ENCODE measurements at regions not wholly inside any gene's neighbourhood (a gene's known extent, or its start where the extent isn't known, plus 50 kb on each side); places are given as distances from the start of the nearest gene placed in this dataset.

GRCh38 chr4:4643306-4643705 lies 101.5 kb upstream of the STX18 start:
- Mint-ChIP-seq H3K4me1 (no peaks in the 10 kb centered on the region), H3K27me3 (no peaks in the 10 kb centered on the region), H3K4me3 (no peak overlapping the region), H3K27ac (no peak overlapping the region), H3K36me3 (peaks cover 0 to 15% (median 0%) of the 10 kb centered on the region in 5 donors), H3K9me3 (peaks cover 0 to 7% (median 0%) of the 10 kb centered on the region in 11 donors)
- Histone ChIP-seq H3K4me1 (ENCODE audit: control insufficient read depth in 2 of 2, insufficient read depth in 2 of 2, low read length in 2 of 2) (no peaks in the 10 kb centered on the region), H3K27me3 (ENCODE audit: control insufficient read depth in 2 of 2, insufficient read depth in 2 of 2, low read length in 2 of 2) (no peaks in the 10 kb centered on the region), H3K27ac (ENCODE audit: low read depth, low read length) (no peak overlapping the region), H3K36me3 (ENCODE audit: control insufficient read depth in 2 of 3, insufficient read depth in 3 of 3, low read length in 3 of 3) (no peaks in the 10 kb centered on the region), H3K9me3 (ENCODE audit: control insufficient read depth in 2 of 3, low read length in 3 of 3) (no peaks in the 10 kb centered on the region), H3K4me3 (ENCODE audit: low read length) (no peak overlapping the region)
- CTCF ChIA-PET: no interaction called here
- intact Hi-C loops (cut with micrococcal nuclease): no loop called here
- ATAC-seq (no peak), DNase-seq (no peak)
- POLR2A ChIA-PET: no interaction called here

- ChIA-PET CTCF (no interaction called here), POLR2A (no interaction called here)
These were observed 100.7 kb upstream of the STX18 start for GRCh38 chr4:4642496-4643000.

GRCh38 chr4:4641661-4642495 lies 100.0 kb upstream of the STX18 start:
- ChIA-PET CTCF (no interaction called here), POLR2A (no interaction called here)
- Mint-ChIP-seq H3K27ac (no peak overlapping the region), H3K4me3 (no peak overlapping the region), H3K27me3 (no peaks in the 10 kb centered on the region), H3K4me1 (peaks cover 0 to 4% (median 0%) of the 10 kb centered on the region in 7 donors), H3K9me3 (peaks cover 0 to 7% (median 0%) of the 10 kb centered on the region in 11 donors), H3K36me3 (peaks cover 0 to 22% (median 0%) of the 10 kb centered on the region in 5 donors)
- no peak for DNase-seq
- ATAC-seq: no peak
- intact Hi-C loops (cut with micrococcal nuclease): no loop called here
- no peak overlapping the region for H3K4me3 ChIP-seq (ENCODE audit: low read length)
- no peaks in the 10 kb centered on the region for H3K4me1 ChIP-seq (ENCODE audit: control insufficient read depth in 2 of 2, insufficient read depth in 2 of 2, low read length in 2 of 2)
- H3K9me3 ChIP-seq (ENCODE audit: control insufficient read depth in 2 of 3, low read length in 3 of 3): no peaks in the 10 kb centered on the region
- H3K27ac ChIP-seq (ENCODE audit: low read depth, low read length): no peak overlapping the region
- no peaks in the 10 kb centered on the region for H3K27me3 ChIP-seq (ENCODE audit: control insufficient read depth in 2 of 2, insufficient read depth in 2 of 2, low read length in 2 of 2)
- H3K36me3 ChIP-seq (ENCODE audit: control insufficient read depth in 2 of 3, insufficient read depth in 3 of 3, low read length in 3 of 3): no peaks in the 10 kb centered on the region

More at GRCh38 chr4:4642496-4643000, 100.7 kb upstream of the STX18 start:
- no peaks in the 10 kb centered on the region for H3K9me3 ChIP-seq (ENCODE audit: control insufficient read depth in 2 of 3, low read length in 3 of 3)
- Mint-ChIP-seq H3K36me3 (peaks cover 0 to 22% (median 0%) of the 10 kb centered on the region in 5 donors), H3K4me1 (peaks cover 0 to 4% (median 0%) of the 10 kb centered on the region in 7 donors), H3K9me3 (peaks cover 0 to 7% (median 0%) of the 10 kb centered on the region in 11 donors), H3K27me3 (no peaks in the 10 kb centered on the region), H3K27ac (no peak overlapping the region), H3K4me3 (no peak overlapping the region)
- no peaks in the 10 kb centered on the region for H3K4me1 ChIP-seq (ENCODE audit: control insufficient read depth in 2 of 2, insufficient read depth in 2 of 2, low read length in 2 of 2)
- ATAC-seq (no peak), DNase-seq (no peak)
- no peak overlapping the region for H3K27ac ChIP-seq (ENCODE audit: low read depth, low read length)
- no peaks in the 10 kb centered on the region for H3K36me3 ChIP-seq (ENCODE audit: control insufficient read depth in 2 of 3, insufficient read depth in 3 of 3, low read length in 3 of 3)
- intact Hi-C loops (cut with micrococcal nuclease): no loop called here
- no peaks in the 10 kb centered on the region for H3K27me3 ChIP-seq (ENCODE audit: control insufficient read depth in 2 of 2, insufficient read depth in 2 of 2, low read length in 2 of 2)
- no peak overlapping the region for H3K4me3 ChIP-seq (ENCODE audit: low read length)

- H3K4me3 ChIP-seq (ENCODE audit: low read length): no peak overlapping the region
- no peak for ATAC-seq
- H3K36me3 ChIP-seq (ENCODE audit: control insufficient read depth in 2 of 3, insufficient read depth in 3 of 3, low read length in 3 of 3): no peaks in the 10 kb centered on the region
- peaks cover 0 to 25% (median 2%) of the 10 kb centered on the region in 5 donors for H3K36me3 Mint-ChIP-seq
- ChIA-PET POLR2A (no interaction called here), CTCF (no interaction called here)
- no peak for DNase-seq
- no peaks in the 10 kb centered on the region for H3K27me3 Mint-ChIP-seq
- H3K4me1 ChIP-seq (ENCODE audit: control insufficient read depth in 2 of 2, insufficient read depth in 2 of 2, low read length in 2 of 2): no peaks in the 10 kb centered on the region
- H3K4me1 Mint-ChIP-seq: peaks cover 0 to 4% (median 0%) of the 10 kb centered on the region in 7 donors
- peaks cover 0 to 8% (median 0%) of the 10 kb centered on the region in 11 donors for H3K9me3 Mint-ChIP-seq
- no peak overlapping the region for H3K4me3 Mint-ChIP-seq
- H3K9me3 ChIP-seq (ENCODE audit: control insufficient read depth in 2 of 3, low read length in 3 of 3): no peaks in the 10 kb centered on the region
- H3K27me3 ChIP-seq (ENCODE audit: control insufficient read depth in 2 of 2, insufficient read depth in 2 of 2, low read length in 2 of 2): no peaks in the 10 kb centered on the region
- intact Hi-C loops (cut with micrococcal nuclease): no loop called here
- H3K27ac Mint-ChIP-seq: no peak overlapping the region
- no peak overlapping the region for H3K27ac ChIP-seq (ENCODE audit: low read depth, low read length)
These were observed 99.4 kb upstream of the STX18 start for GRCh38 chr4:4641254-4641653.

GRCh38 chr4:4640692-4641091 lies 98.8 kb upstream of the STX18 start:
- H3K4me3 Mint-ChIP-seq: no peak overlapping the region
- H3K27me3 ChIP-seq (ENCODE audit: control insufficient read depth in 2 of 2, insufficient read depth in 2 of 2, low read length in 2 of 2): no peaks in the 10 kb centered on the region
- no peaks in the 10 kb centered on the region for H3K9me3 ChIP-seq (ENCODE audit: control insufficient read depth in 2 of 3, low read length in 3 of 3)
- no peaks in the 10 kb centered on the region for H3K27me3 Mint-ChIP-seq
- peaks cover 0 to 26% (median 5%) of the 10 kb centered on the region in 5 donors for H3K36me3 Mint-ChIP-seq
- no peaks in the 10 kb centered on the region for H3K4me1 ChIP-seq (ENCODE audit: control insufficient read depth in 2 of 2, insufficient read depth in 2 of 2, low read length in 2 of 2)
- ATAC-seq: no peak
- DNase-seq: no peak
- intact Hi-C loops (cut with micrococcal nuclease): no loop called here
- peaks cover 0 to 10% (median 0%) of the 10 kb centered on the region in 11 donors for H3K9me3 Mint-ChIP-seq
- H3K36me3 ChIP-seq (ENCODE audit: control insufficient read depth in 2 of 3, insufficient read depth in 3 of 3, low read length in 3 of 3): no peaks in the 10 kb centered on the region
- H3K27ac ChIP-seq (ENCODE audit: low read depth, low read length): no peak overlapping the region
- H3K4me3 ChIP-seq (ENCODE audit: low read length): no peak overlapping the region
- peaks cover 0 to 4% (median 0%) of the 10 kb centered on the region in 7 donors for H3K4me1 Mint-ChIP-seq
- ChIA-PET CTCF (no interaction called here), POLR2A (no interaction called here)
- H3K27ac Mint-ChIP-seq: no peak overlapping the region

- intact Hi-C loops (cut with micrococcal nuclease): no loop called here
- no peaks in the 10 kb centered on the region for H3K4me1 ChIP-seq (ENCODE audit: control insufficient read depth in 2 of 2, insufficient read depth in 2 of 2, low read length in 2 of 2)
- Mint-ChIP-seq H3K4me3 (no peak overlapping the region), H3K27me3 (no peaks in the 10 kb centered on the region), H3K36me3 (peaks cover 0 to 32% (median 12%) of the 10 kb centered on the region in 5 donors), H3K9me3 (peaks cover 0 to 10% (median 0%) of the 10 kb centered on the region in 11 donors), H3K27ac (no peak overlapping the region), H3K4me1 (peaks cover 0 to 4% (median 0%) of the 10 kb centered on the region in 7 donors)
- H3K4me3 ChIP-seq (ENCODE audit: low read length): no peak overlapping the region
- ATAC-seq (no peak), DNase-seq (no peak)
- H3K27ac ChIP-seq (ENCODE audit: low read depth, low read length): no peak overlapping the region
- ChIA-PET CTCF (no interaction called here), POLR2A (no interaction called here)
- H3K27me3 ChIP-seq (ENCODE audit: control insufficient read depth in 2 of 2, insufficient read depth in 2 of 2, low read length in 2 of 2): no peaks in the 10 kb centered on the region
- H3K9me3 ChIP-seq (ENCODE audit: control insufficient read depth in 2 of 3, low read length in 3 of 3): no peaks in the 10 kb centered on the region
- H3K36me3 ChIP-seq (ENCODE audit: control insufficient read depth in 2 of 3, insufficient read depth in 3 of 3, low read length in 3 of 3): no peaks in the 10 kb centered on the region
These were observed 97.5 kb upstream of the STX18 start for GRCh38 chr4:4639370-4639769.

DNA sequence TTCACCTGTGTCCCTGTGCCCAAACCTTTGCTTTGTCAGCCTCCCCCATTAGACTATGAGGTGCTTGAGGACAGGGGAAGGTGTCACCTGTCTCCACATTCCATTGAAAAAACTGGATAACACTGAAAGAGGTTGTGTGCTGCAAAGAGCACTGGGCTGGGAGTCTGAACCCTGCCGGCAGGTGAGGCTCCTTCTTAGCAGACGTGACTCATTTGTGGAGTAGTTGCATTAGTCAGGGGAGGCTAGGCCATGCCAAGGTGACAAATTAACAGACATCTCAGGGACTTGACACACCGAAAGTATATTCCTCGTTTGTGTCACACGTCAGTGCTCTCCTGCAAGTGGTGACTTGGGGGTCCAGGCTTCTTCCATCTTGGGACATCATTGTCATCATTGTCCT lies 95.9 kb upstream of the STX18 start:
- no peak overlapping the region for H3K4me3 Mint-ChIP-seq
- ChIA-PET CTCF (no interaction called here), POLR2A (no interaction called here)
- Histone ChIP-seq H3K9me3 (ENCODE audit: control insufficient read depth in 2 of 3, low read length in 3 of 3) (no peaks in the 10 kb centered on the region), H3K4me1 (ENCODE audit: control insufficient read depth in 2 of 2, insufficient read depth in 2 of 2, low read length in 2 of 2) (no peaks in the 10 kb centered on the region), H3K36me3 (ENCODE audit: control insufficient read depth in 2 of 3, insufficient read depth in 3 of 3, low read length in 3 of 3) (no peaks in the 10 kb centered on the region), H3K27me3 (ENCODE audit: control insufficient read depth in 2 of 2, insufficient read depth in 2 of 2, low read length in 2 of 2) (no peaks in the 10 kb centered on the region), H3K4me3 (ENCODE audit: low read length) (no peak overlapping the region), H3K27ac (ENCODE audit: low read depth, low read length) (no peak overlapping the region)
- H3K27me3 Mint-ChIP-seq: no peaks in the 10 kb centered on the region
- no peak overlapping the region for H3K27ac Mint-ChIP-seq
- peaks cover 0 to 4% (median 0%) of the 10 kb centered on the region in 7 donors for H3K4me1 Mint-ChIP-seq
- H3K9me3 Mint-ChIP-seq: peaks cover 0 to 10% (median 0%) of the 10 kb centered on the region in 11 donors
- no peak for ATAC-seq
- intact Hi-C loops (cut with micrococcal nuclease): no loop called here
- peaks cover 0 to 38% (median 18%) of the 10 kb centered on the region in 5 donors for H3K36me3 Mint-ChIP-seq
- DNase-seq: no peak

Measured in naive thymus-derived CD4-positive, alpha-beta T cell (primary cell).